ENCODE measurements at regions not wholly inside any gene's neighbourhood (a gene's known extent, or its start where the extent isn't known, plus 50 kb on each side); places are given as distances from the start of the nearest gene placed in this dataset.

GRCh38 chr11:41982975-41983374 lies 523.5 kb upstream of the LRRC4C start:
- no peaks in the 10 kb centered on the region for H3K36me3 ChIP-seq (ENCODE audit: control insufficient read depth in 1 of 2, insufficient read depth in 2 of 2, low read length in 2 of 2)
- no peak overlapping the region for H3K4me3 ChIP-seq (ENCODE audit: low read depth, low read length)
- no peak overlapping the region for H3K14ac ChIP-seq (ENCODE audit: low read length)
- no peaks in the 10 kb centered on the region for H3K27me3 ChIP-seq (ENCODE audit: insufficient read depth, low read length)
- H2BK120ac ChIP-seq (ENCODE audit: insufficient read depth, low read length, poor library complexity) = no peak overlapping the region
- H4K12ac ChIP-seq (ENCODE audit: low read depth, low read length) = no peak overlapping the region
- H4K8ac ChIP-seq (ENCODE audit: low read depth, low read length) = no peak overlapping the region
- WGBS (ENCODE audit: extremely low coverage, insufficient coverage, insufficient read length) = no CpG with 5 or more reads among the region's 3 CpGs
- H3K4me2 ChIP-seq (ENCODE audit: low read length) = no peak overlapping the region
- DNase-seq = no peak
- no peak overlapping the region for H2BK5ac ChIP-seq (ENCODE audit: low read depth, low read length, poor library complexity)
- no peak overlapping the region for H3K27ac ChIP-seq (ENCODE audit: low read depth, low read length)
- H3K79me2 ChIP-seq (ENCODE audit: control insufficient read depth, insufficient read depth, low read length, poor library complexity) = no peaks in the 10 kb centered on the region
- no peak overlapping the region for H2AFZ ChIP-seq (ENCODE audit: insufficient read depth, low read length, poor library complexity)
- no peaks in the 10 kb centered on the region for H3K79me1 ChIP-seq (ENCODE audit: low read length)
- H3K9me3 ChIP-seq (ENCODE audit: insufficient read depth, low read depth, low read length) = no peaks in the 10 kb centered on the region
- no peaks in the 10 kb centered on the region for H3K4me1 ChIP-seq (ENCODE audit: control insufficient read depth in 1 of 2, insufficient read depth in 2 of 2, low read length in 2 of 2)
- H2BK12ac ChIP-seq (ENCODE audit: low read length) = no peak overlapping the region
- no peak overlapping the region for H3K9ac ChIP-seq (ENCODE audit: low read length)
- H4K91ac ChIP-seq (ENCODE audit: low read depth, low read length) = no peak overlapping the region
- no peak overlapping the region for H3K23ac ChIP-seq (ENCODE audit: low read length)
- H2AK5ac ChIP-seq (ENCODE audit: low read length) = no peak overlapping the region
- no peak overlapping the region for H3K4ac ChIP-seq (ENCODE audit: low read depth, low read length)
- no peak overlapping the region for H3K18ac ChIP-seq (ENCODE audit: low read length)

GRCh38 chr11:41983475-41983874 lies 524.0 kb upstream of the LRRC4C start:
- Histone ChIP-seq H3K4me1 (ENCODE audit: control insufficient read depth in 1 of 2, insufficient read depth in 2 of 2, low read length in 2 of 2) (no peaks in the 10 kb centered on the region), H2BK5ac (ENCODE audit: low read depth, low read length, poor library complexity) (no peak overlapping the region), H3K36me3 (ENCODE audit: control insufficient read depth in 1 of 2, insufficient read depth in 2 of 2, low read length in 2 of 2) (no peaks in the 10 kb centered on the region), H3K79me2 (ENCODE audit: control insufficient read depth, insufficient read depth, low read length, poor library complexity) (no peaks in the 10 kb centered on the region), H3K9ac (ENCODE audit: low read length) (no peak overlapping the region), H3K14ac (ENCODE audit: low read length) (no peak overlapping the region), H3K4me2 (ENCODE audit: low read length) (no peak overlapping the region), H3K9me3 (ENCODE audit: insufficient read depth, low read depth, low read length) (no peaks in the 10 kb centered on the region), H3K79me1 (ENCODE audit: low read length) (no peaks in the 10 kb centered on the region), H2BK12ac (ENCODE audit: low read length) (no peak overlapping the region), H2AK5ac (ENCODE audit: low read length) (no peak overlapping the region), H3K27me3 (ENCODE audit: insufficient read depth, low read length) (no peaks in the 10 kb centered on the region), H3K23ac (ENCODE audit: low read length) (no peak overlapping the region), H4K12ac (ENCODE audit: low read depth, low read length) (no peak overlapping the region), H4K8ac (ENCODE audit: low read depth, low read length) (no peak overlapping the region), H3K4ac (ENCODE audit: low read depth, low read length) (no peak overlapping the region), H3K27ac (ENCODE audit: low read depth, low read length) (no peak overlapping the region), H3K18ac (ENCODE audit: low read length) (no peak overlapping the region), H3K4me3 (ENCODE audit: low read depth, low read length) (no peak overlapping the region), H2AFZ (ENCODE audit: insufficient read depth, low read length, poor library complexity) (no peak overlapping the region), H4K91ac (ENCODE audit: low read depth, low read length) (no peak overlapping the region), H2BK120ac (ENCODE audit: insufficient read depth, low read length, poor library complexity) (no peak overlapping the region)
- DNase-seq = no peak

GRCh38 chr11:41984023-41984422 lies 524.6 kb upstream of the LRRC4C start:
- Histone ChIP-seq H4K12ac (ENCODE audit: low read depth, low read length) (no peak overlapping the region), H3K9ac (ENCODE audit: low read length) (no peak overlapping the region), H2AK5ac (ENCODE audit: low read length) (no peak overlapping the region), H2BK5ac (ENCODE audit: low read depth, low read length, poor library complexity) (no peak overlapping the region), H3K79me2 (ENCODE audit: control insufficient read depth, insufficient read depth, low read length, poor library complexity) (no peaks in the 10 kb centered on the region), H3K79me1 (ENCODE audit: low read length) (no peaks in the 10 kb centered on the region), H2BK12ac (ENCODE audit: low read length) (no peak overlapping the region), H2AFZ (ENCODE audit: insufficient read depth, low read length, poor library complexity) (no peak overlapping the region), H3K4me3 (ENCODE audit: low read depth, low read length) (no peak overlapping the region), H3K27ac (ENCODE audit: low read depth, low read length) (no peak overlapping the region), H3K4ac (ENCODE audit: low read depth, low read length) (no peak overlapping the region), H3K18ac (ENCODE audit: low read length) (no peak overlapping the region), H3K9me3 (ENCODE audit: insufficient read depth, low read depth, low read length) (no peaks in the 10 kb centered on the region), H3K27me3 (ENCODE audit: insufficient read depth, low read length) (no peaks in the 10 kb centered on the region), H3K36me3 (ENCODE audit: control insufficient read depth in 1 of 2, insufficient read depth in 2 of 2, low read length in 2 of 2) (no peaks in the 10 kb centered on the region), H3K4me1 (ENCODE audit: control insufficient read depth in 1 of 2, insufficient read depth in 2 of 2, low read length in 2 of 2) (no peaks in the 10 kb centered on the region), H4K8ac (ENCODE audit: low read depth, low read length) (no peak overlapping the region), H3K4me2 (ENCODE audit: low read length) (no peak overlapping the region), H3K23ac (ENCODE audit: low read length) (no peak overlapping the region), H3K14ac (ENCODE audit: low read length) (no peak overlapping the region), H2BK120ac (ENCODE audit: insufficient read depth, low read length, poor library complexity) (no peak overlapping the region), H4K91ac (ENCODE audit: low read depth, low read length) (no peak overlapping the region)
- DNase-seq = no peak
- WGBS (ENCODE audit: extremely low coverage, insufficient coverage, insufficient read length) = no CpG with 5 or more reads among the region's 2 CpGs

- H3K4ac ChIP-seq (ENCODE audit: low read depth, low read length) = no peak overlapping the region
- no peak overlapping the region for H3K14ac ChIP-seq (ENCODE audit: low read length)
- H3K9me3 ChIP-seq (ENCODE audit: insufficient read depth, low read depth, low read length) = no peaks in the 10 kb centered on the region
- no peak overlapping the region for H2BK5ac ChIP-seq (ENCODE audit: low read depth, low read length, poor library complexity)
- WGBS (ENCODE audit: extremely low coverage, insufficient coverage, insufficient read length) = no CpG with 5 or more reads among the region's 6 CpGs
- no peak overlapping the region for H2BK120ac ChIP-seq (ENCODE audit: insufficient read depth, low read length, poor library complexity)
- H3K4me2 ChIP-seq (ENCODE audit: low read length) = no peak overlapping the region
- H3K79me2 ChIP-seq (ENCODE audit: control insufficient read depth, insufficient read depth, low read length, poor library complexity) = no peaks in the 10 kb centered on the region
- no peak overlapping the region for H2AFZ ChIP-seq (ENCODE audit: insufficient read depth, low read length, poor library complexity)
- no peak overlapping the region for H2BK12ac ChIP-seq (ENCODE audit: low read length)
- no peak overlapping the region for H3K9ac ChIP-seq (ENCODE audit: low read length)
- H3K4me3 ChIP-seq (ENCODE audit: low read depth, low read length) = no peak overlapping the region
- no peak overlapping the region for H4K91ac ChIP-seq (ENCODE audit: low read depth, low read length)
- no peak overlapping the region for H2AK5ac ChIP-seq (ENCODE audit: low read length)
- H3K27me3 ChIP-seq (ENCODE audit: insufficient read depth, low read length) = no peaks in the 10 kb centered on the region
- H3K23ac ChIP-seq (ENCODE audit: low read length) = no peak overlapping the region
- DNase-seq = no peak
- H4K8ac ChIP-seq (ENCODE audit: low read depth, low read length) = no peak overlapping the region
- H3K18ac ChIP-seq (ENCODE audit: low read length) = no peak overlapping the region
- H3K27ac ChIP-seq (ENCODE audit: low read depth, low read length) = no peak overlapping the region
- H3K36me3 ChIP-seq (ENCODE audit: control insufficient read depth in 1 of 2, insufficient read depth in 2 of 2, low read length in 2 of 2) = no peaks in the 10 kb centered on the region
- no peak overlapping the region for H4K12ac ChIP-seq (ENCODE audit: low read depth, low read length)
- no peaks in the 10 kb centered on the region for H3K4me1 ChIP-seq (ENCODE audit: control insufficient read depth in 1 of 2, insufficient read depth in 2 of 2, low read length in 2 of 2)
- H3K79me1 ChIP-seq (ENCODE audit: low read length) = no peaks in the 10 kb centered on the region
These were observed 526.3 kb upstream of the LRRC4C start for GRCh38 chr11:41985799-41986198.
